Upper lobe of right lung (tissue), 1 donor: ENCODE measurements at regions not wholly inside any gene's neighbourhood (a gene's known extent, or its start where the extent isn't known, plus 50 kb on each side); places are given as distances from the start of the nearest gene placed in this dataset.

ENCODE experiments used
- ATAC-seq: fragments of 200-7000 bp; cut with Tn5 transposase; one replicate; pipeline ENCODE4 v1.9.1; 2020; ENCODE audit warnings: mild to moderate bottlenecking, moderate library complexity
- DNase-seq: peaks from one replicate; pipeline ENCODE4 v3.0.0-alpha.2; 2020
- H3K27ac ChIP-seq: fragments of 200-600 bp; one replicate; pipeline ENCODE4 v1.8.0; 2022
- H3K27me3 ChIP-seq: fragments of 200-600 bp; one replicate; pipeline ENCODE4 v1.8.0; 2022; ENCODE audit warnings: mild to moderate bottlenecking
- H3K36me3 ChIP-seq: fragments of 200-600 bp; one replicate; pipeline ENCODE4 v1.8.0; 2022
- H3K4me1 ChIP-seq: fragments of 200-600 bp; one replicate; pipeline ENCODE4 v1.8.0; 2022
- H3K4me3 ChIP-seq: fragments of 200-600 bp; one replicate; pipeline ENCODE4 v1.8.0; 2022; ENCODE audit warnings: mild to moderate bottlenecking
- H3K9me3 ChIP-seq: fragments of 200-600 bp; one replicate; pipeline ENCODE4 v1.8.0; 2022
- CTCF ChIP-seq: fragments of 200-600 bp; IDR thresholded peaks from one replicate; pipeline ENCODE4 v1.8.0; 2022; ENCODE audit warnings: antibody characterized with exemption
- intact Hi-C: fragments of 100-400 bp; cut with DNase I; formaldehyde crosslinking; loops from one replicate; pipeline ENCODE4 v1.11.0; 2022
- donor health status: DM: no; HTN: yes; CAD: no; lungs with severe emphysema.

DNA sequence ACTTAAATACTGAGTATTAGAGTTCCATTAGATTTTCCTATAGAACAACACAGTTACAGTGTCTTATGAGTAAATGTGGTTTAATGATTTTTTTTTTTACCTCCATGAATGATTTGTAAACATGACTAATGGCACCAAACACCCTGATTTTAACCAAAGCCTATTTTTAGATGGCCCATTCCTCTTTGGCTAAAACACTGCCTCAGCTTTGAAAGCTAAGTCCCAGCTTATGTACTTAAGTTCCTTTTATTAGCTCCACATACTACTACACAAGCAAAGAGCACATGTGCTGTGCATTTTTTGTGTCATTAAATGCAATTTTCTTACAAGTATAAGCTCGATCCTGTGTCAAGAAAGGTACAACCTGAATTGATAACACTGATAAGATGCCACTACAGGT is 575.6 kb upstream of the PITX2 start:
- H3K4me3 ChIP-seq: no peak overlapping the region
- ATAC-seq (no peak), DNase-seq (no peak)
- H3K9me3 ChIP-seq: no peaks in the 10 kb centered on the region
- intact Hi-C loops: no loop called here
- no peak overlapping the region for H3K27ac ChIP-seq
- no peak for TF ChIP-seq CTCF
- no peaks in the 10 kb centered on the region for H3K4me1 ChIP-seq
- no peaks in the 10 kb centered on the region for H3K36me3 ChIP-seq
- H3K27me3 ChIP-seq: no peaks in the 10 kb centered on the region

- Histone ChIP-seq H3K4me3 (no peak overlapping the region), H3K9me3 (no peaks in the 10 kb centered on the region), H3K36me3 (no peaks in the 10 kb centered on the region), H3K27me3 (no peaks in the 10 kb centered on the region), H3K27ac (no peak overlapping the region), H3K4me1 (no peaks in the 10 kb centered on the region)
- DNase-seq (no peak), ATAC-seq (no peak)
- intact Hi-C loops: no loop called here
- TF ChIP-seq CTCF: no peak
These were observed 581.9 kb upstream of the PITX2 start for GRCh38 chr4:111204797-111205196.

DNA sequence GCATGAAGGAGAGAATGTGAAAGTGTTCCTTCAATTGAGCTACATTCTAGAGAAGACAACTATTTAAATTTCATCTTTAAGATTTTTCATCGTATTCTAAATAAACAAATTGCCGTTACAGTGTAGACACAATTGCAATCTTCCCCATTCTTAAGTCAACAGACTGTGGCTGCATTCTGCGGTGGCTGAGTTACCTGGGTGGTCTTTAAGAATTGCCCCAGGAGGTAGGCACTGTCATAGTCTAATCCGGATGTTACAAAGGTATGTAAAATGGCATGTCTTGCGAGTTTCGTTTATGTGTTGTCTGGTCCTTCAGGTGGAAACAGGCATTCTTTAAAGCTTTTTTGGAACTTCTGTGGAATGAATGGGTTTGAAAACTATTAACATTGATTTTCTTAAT is 586.1 kb upstream of the PITX2 start:
- no peaks in the 10 kb centered on the region for H3K27me3 ChIP-seq
- no peaks in the 10 kb centered on the region for H3K4me1 ChIP-seq
- H3K9me3 ChIP-seq: no peaks in the 10 kb centered on the region
- no peak for TF ChIP-seq CTCF
- H3K36me3 ChIP-seq: no peaks in the 10 kb centered on the region
- intact Hi-C loops: no loop called here
- H3K4me3 ChIP-seq: no peak overlapping the region
- H3K27ac ChIP-seq: no peak overlapping the region
- ATAC-seq (no peak), DNase-seq (no peak)

GRCh38 chr4:111209706-111210105 is 586.8 kb upstream of the PITX2 start:
- H3K27ac ChIP-seq: no peak overlapping the region
- no peak for ATAC-seq
- no peak for TF ChIP-seq CTCF
- H3K27me3 ChIP-seq: no peaks in the 10 kb centered on the region
- no peaks in the 10 kb centered on the region for H3K36me3 ChIP-seq
- H3K4me1 ChIP-seq: no peaks in the 10 kb centered on the region
- H3K4me3 ChIP-seq: no peak overlapping the region
- no peaks in the 10 kb centered on the region for H3K9me3 ChIP-seq
- DNase-seq: no peak
- intact Hi-C loops: no loop called here

DNA sequence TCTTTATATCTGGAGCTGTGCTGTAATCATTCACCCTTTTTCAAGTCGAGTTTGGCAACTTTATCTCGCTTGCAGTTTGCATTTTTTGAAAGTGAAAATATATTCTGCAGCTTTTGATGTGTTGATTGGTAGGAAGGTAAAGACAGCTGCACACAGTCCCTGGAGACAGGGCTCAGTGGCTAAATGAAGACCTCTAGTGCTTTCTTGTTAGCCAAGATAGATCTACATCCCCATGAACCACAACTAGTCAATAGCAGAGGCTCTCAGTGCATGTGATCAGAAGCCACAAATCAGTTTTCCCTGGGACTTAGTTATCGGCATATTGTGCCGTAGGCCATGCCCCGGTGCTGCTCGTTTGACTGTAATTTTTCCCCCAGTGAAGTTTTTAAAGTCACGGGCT is 587.7 kb upstream of the PITX2 start:
- TF ChIP-seq CTCF: no peak
- H3K27me3 ChIP-seq: no peaks in the 10 kb centered on the region
- no peak overlapping the region for H3K4me3 ChIP-seq
- DNase-seq (no peak), ATAC-seq (no peak)
- H3K36me3 ChIP-seq: no peaks in the 10 kb centered on the region
- no peaks in the 10 kb centered on the region for H3K4me1 ChIP-seq
- no peak overlapping the region for H3K27ac ChIP-seq
- intact Hi-C loops: no loop called here
- H3K9me3 ChIP-seq: no peaks in the 10 kb centered on the region

GRCh38 chr4:111213531-111213930 is 590.7 kb upstream of the PITX2 start:
- ATAC-seq (no peak), DNase-seq (no peak)
- no peaks in the 10 kb centered on the region for H3K9me3 ChIP-seq
- no peak overlapping the region for H3K27ac ChIP-seq
- H3K4me3 ChIP-seq: no peak overlapping the region
- no peaks in the 10 kb centered on the region for H3K4me1 ChIP-seq
- intact Hi-C loops: no loop called here
- no peaks in the 10 kb centered on the region for H3K36me3 ChIP-seq
- H3K27me3 ChIP-seq: no peaks in the 10 kb centered on the region
- TF ChIP-seq CTCF: no peak
